ENCODE measurements at regions not wholly inside any gene's neighbourhood (a gene's known extent, or its start where the extent isn't known, plus 50 kb on each side); places are given as distances from the start of the nearest gene placed in this dataset.

DNA sequence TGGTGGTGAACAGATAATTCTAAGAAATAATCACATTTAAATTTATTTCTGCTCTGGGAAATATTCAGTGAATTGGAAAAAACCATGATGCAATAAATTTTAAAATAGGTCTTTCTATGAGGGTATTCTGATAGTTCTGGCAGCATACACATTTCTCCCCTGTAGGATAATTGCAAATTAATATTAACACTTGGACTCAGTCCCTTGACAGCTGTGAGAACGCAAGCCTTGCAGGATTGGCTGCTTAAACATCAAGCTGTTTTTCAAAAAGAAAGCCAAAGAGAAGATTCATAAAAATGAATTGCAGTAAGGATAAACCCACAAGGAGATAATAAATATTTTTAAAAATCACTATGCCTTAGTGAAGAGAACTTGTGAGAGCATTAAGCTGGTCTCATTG, 180.0 kb downstream of the MTRR start (continued):
- TF ChIP-seq NFE2L2 (conservative IDR thresholded peaks at IDR 0.05; ENCODE audit: low read length) = no peak
- TF ChIP-seq JUNB (IDR thresholded peaks at IDR 0.05) = no peak
- no peak for TF ChIP-seq KDM5A (IDR thresholded peaks at IDR 0.05)
- TF ChIP-seq TP53 (CRISPR knock-in tag; IDR thresholded peaks at IDR 0.05) = no peak
- TF ChIP-seq, protein P1, sequence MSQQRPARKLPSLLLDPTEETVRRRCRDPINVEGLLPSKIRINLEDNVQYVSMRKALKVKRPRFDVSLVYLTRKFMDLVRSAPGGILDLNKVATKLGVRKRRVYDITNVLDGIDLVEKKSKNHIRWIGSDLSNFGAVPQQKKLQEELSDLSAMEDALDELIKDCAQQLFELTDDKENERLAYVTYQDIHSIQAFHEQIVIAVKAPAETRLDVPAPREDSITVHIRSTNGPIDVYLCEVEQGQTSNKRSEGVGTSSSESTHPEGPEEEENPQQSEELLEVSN (IDR thresholded peaks at IDR 0.05; ENCODE audit: borderline replicate concordance, low read depth) = no peak

DNA sequence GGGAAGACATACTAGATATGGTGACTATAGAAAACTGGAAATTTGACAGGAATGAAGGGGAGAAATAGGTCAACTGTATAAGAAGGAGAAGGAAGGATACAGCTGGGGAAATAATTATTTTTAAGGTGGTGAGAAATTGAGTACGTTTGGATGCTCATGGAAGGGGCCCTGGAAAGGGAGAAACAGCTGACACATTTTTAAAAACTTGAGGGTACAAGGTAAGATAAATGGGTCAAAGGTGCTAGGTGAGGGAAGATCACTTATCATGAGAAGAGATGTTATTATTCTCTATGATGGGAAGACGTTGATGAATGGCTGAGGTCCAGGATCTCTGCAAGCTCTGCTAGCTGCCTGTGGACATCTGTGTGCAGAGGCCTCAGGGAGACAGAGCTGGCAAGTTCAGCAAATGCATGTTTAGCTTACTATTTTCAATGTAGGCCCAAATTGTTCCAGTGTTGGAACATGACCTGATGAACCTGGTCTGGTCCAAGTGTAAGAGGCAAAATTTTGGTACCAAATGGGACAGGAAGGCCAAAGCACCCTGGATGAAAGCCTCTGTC, 181.7 kb downstream of the MTRR start:
- FAIRE-seq (no peak), ATAC-seq (no peak), DNase-seq (ENCODE audit: low read depth in 1 of 2, low spot score in 1 of 2) (no peak)
- Histone ChIP-seq H3K4me1 (no peaks in the 10 kb centered on the region), H3K4me2 (no peak overlapping the region), H3K27ac (no peak overlapping the region), H3K4me3 (no peak overlapping the region), H3K9me3 (no peaks in the 10 kb centered on the region)
- ChIA-PET CTCF (no interaction called here), POLR2A (no interaction called here)
- TF ChIP-seq MAFK (IDR thresholded peaks at IDR 0.05; ENCODE audit: partially characterized antibody) (peak; percentile 45), RNF2 (IDR thresholded peaks at IDR 0.05; ENCODE audit: borderline replicate concordance, low read depth) (no peak)
- WGBS (ENCODE audit: missing lambda C conversion rate) = 0% methylated on average over 2 of the region's 2 CpGs

DNA sequence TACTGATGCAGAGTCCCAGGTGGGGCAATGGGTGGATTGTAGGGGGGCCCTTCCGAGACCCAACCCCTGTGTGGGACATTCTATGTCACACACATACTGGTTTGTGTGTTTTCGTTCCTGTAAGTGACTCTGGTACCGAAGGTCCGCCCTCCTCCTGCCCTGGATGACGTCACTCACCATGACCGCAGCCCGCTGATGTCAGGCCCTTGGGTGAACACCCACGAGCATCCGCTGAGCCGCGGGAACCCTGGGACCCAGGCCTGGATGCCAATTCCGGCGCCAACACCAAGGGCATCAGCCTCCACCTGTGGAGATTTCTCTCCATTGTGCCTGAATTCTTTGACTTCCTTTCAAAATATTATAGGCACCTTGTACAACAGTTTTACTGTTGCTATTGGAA, 184.3 kb downstream of the MTRR start:
- Histone ChIP-seq H3K4me3 (no peak overlapping the region), H3K27ac (no peak overlapping the region), H3K4me1 (no peaks in the 10 kb centered on the region), H3K9me3 (no peaks in the 10 kb centered on the region), H3K4me2 (no peak overlapping the region)
- CTCF ChIA-PET = no interaction called here
- DNase-seq (ENCODE audit: low read depth in 1 of 2, low spot score in 1 of 2) = no peak
- ATAC-seq = no peak
- 10% methylated on average over 13 of the region's 13 CpGs for WGBS (ENCODE audit: missing lambda C conversion rate)
- POLR2A ChIA-PET = no interaction called here
- TF ChIP-seq JUNB (IDR thresholded peaks at IDR 0.05) (no peak), RAD21 (conservative IDR thresholded peaks at IDR 0.05 in 1 of 2, IDR thresholded peaks at IDR 0.05 in 1 of 2) (no peak), FOXS1 (CRISPR knock-in tag; IDR thresholded peaks at IDR 0.05) (no peak), ZC3H11A (IDR thresholded peaks at IDR 0.05) (no peak), ZFP36 (IDR thresholded peaks at IDR 0.05; ENCODE audit: borderline replicate concordance, partially characterized antibody) (no peak), TP53 (CRISPR knock-in tag; IDR thresholded peaks at IDR 0.05) (no peak), NFE2L2 (conservative IDR thresholded peaks at IDR 0.05; ENCODE audit: low read length) (no peak), HDAC2 (IDR thresholded peaks at IDR 0.05) (no peak)
- TF ChIP-seq, protein P2, sequence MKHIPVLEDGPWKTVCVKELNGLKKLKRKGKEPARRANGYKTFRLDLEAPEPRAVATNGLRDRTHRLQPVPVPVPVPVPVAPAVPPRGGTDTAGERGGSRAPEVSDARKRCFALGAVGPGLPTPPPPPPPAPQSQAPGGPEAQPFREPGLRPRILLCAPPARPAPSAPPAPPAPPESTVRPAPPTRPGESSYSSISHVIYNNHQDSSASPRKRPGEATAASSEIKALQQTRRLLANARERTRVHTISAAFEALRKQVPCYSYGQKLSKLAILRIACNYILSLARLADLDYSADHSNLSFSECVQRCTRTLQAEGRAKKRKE (CRISPR knock-in tag; IDR thresholded peaks at IDR 0.05; ENCODE audit: low read depth) = no peak
- TF ChIP-seq, protein P3, sequence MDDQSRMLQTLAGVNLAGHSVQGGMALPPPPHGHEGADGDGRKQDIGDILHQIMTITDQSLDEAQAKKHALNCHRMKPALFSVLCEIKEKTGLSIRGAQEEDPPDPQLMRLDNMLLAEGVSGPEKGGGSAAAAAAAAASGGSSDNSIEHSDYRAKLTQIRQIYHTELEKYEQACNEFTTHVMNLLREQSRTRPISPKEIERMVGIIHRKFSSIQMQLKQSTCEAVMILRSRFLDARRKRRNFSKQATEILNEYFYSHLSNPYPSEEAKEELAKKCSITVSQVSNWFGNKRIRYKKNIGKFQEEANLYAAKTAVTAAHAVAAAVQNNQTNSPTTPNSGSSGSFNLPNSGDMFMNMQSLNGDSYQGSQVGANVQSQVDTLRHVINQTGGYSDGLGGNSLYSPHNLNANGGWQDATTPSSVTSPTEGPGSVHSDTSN (IDR thresholded peaks at IDR 0.05) = no peak
- TF ChIP-seq, protein P1 (IDR thresholded peaks at IDR 0.05; ENCODE audit: borderline replicate concordance, low read depth) = no peak
- TF ChIP-seq, protein P4, sequence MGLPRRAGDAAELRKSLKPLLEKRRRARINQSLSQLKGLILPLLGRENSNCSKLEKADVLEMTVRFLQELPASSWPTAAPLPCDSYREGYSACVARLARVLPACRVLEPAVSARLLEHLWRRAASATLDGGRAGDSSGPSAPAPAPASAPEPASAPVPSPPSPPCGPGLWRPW (IDR thresholded peaks at IDR 0.05) = no peak
- FAIRE-seq = no peak

DNA sequence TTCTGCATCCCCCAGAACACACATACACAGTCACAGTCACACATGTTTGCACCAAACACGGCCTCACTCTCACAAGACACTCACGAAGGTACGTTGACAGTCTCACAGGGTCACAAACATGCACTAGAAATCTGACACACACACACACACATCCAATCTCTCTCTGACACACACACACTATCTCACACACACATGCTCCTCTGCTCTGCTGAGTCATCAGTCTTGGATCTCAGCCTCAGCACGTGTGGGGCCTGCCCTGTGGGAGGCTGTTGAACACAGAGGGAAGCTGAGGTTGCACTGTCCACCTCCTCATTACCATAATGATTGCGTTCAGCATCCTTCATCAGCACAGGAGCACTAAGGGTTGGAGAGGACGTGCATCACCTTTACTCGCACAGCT, 188.8 kb downstream of the MTRR start:
- Histone ChIP-seq H3K4me2 (no peak overlapping the region), H3K4me3 (no peak overlapping the region), H3K27ac (no peak overlapping the region), H3K4me1 (no peaks in the 10 kb centered on the region), H3K9me3 (no peaks in the 10 kb centered on the region)
- FAIRE-seq (no peak), ATAC-seq (no peak), DNase-seq (ENCODE audit: low read depth in 1 of 2, low spot score in 1 of 2) (no peak)
- ChIA-PET CTCF (no interaction called here), POLR2A (no interaction called here)
- 6% methylated on average over 7 of the region's 7 CpGs for WGBS (ENCODE audit: missing lambda C conversion rate)
- TF ChIP-seq MYC (IDR thresholded peaks at IDR 0.05; ENCODE audit: borderline replicate concordance, low read length) (no peak), RNF2 (IDR thresholded peaks at IDR 0.05; ENCODE audit: borderline replicate concordance, low read depth) (no peak), MAFK (IDR thresholded peaks at IDR 0.05; ENCODE audit: partially characterized antibody) (peak; percentile 86), EHF (CRISPR knock-in tag; IDR thresholded peaks at IDR 0.05) (no peak), HEYL (CRISPR knock-in tag; IDR thresholded peaks at IDR 0.05) (no peak)
